ENCODE measurements at regions not wholly inside any gene's neighbourhood (a gene's known extent, or its start where the extent isn't known, plus 50 kb on each side); places are given as distances from the start of the nearest gene placed in this dataset.

DNA sequence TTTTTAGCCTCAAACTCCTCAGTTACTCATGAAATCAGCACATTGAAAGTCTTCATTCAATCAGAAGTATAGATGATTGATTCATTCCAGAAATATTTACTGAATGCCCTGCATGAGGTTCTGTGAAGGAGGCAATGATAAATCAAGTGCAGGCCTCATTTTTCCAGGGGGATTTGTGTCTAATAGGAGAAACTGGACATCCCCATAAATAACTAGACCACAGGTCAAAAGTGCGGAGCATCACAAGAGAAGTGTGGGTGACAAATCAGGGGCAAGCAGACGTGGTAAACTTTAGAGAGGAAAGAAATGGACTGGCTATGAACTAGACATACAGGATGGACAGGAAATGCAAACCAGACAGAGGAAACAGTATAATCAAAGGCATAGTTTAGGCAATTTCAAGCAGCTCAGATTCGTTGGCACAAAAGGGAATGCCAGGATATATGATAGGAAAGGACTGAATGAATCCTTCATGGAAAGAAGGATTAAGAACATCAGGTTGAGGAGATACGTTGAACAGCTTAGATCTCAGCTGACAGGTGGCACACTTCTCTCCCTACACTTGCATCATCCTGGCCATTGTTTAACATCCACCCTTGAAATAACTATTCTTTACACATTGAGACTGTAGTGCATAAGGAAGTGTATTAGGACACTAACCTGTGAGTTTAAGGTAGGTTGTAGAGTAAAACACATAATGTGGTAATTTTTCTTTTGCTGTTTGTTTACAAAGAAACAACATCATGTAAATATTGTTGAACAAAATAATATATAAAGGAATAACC, 69.6 kb upstream of the RASGEF1B start:
- TF ChIP-seq SIN3A (IDR thresholded peaks at IDR 0.05; ENCODE audit: borderline replicate concordance, insufficient read depth, low read length) (no peak), POLR2AphosphoS5 (IDR thresholded peaks at IDR 0.05; ENCODE audit: low read depth, low read length) (no peak), TAF1 (IDR thresholded peaks at IDR 0.05; ENCODE audit: borderline replicate concordance, insufficient read depth, low read length) (no peak), FOXP2 (optimal IDR thresholded peaks at IDR 0.05; ENCODE audit: borderline replicate concordance, extremely low read depth, extremely low read length, insufficient read depth) (no peak)
- TF ChIP-seq, protein P1, sequence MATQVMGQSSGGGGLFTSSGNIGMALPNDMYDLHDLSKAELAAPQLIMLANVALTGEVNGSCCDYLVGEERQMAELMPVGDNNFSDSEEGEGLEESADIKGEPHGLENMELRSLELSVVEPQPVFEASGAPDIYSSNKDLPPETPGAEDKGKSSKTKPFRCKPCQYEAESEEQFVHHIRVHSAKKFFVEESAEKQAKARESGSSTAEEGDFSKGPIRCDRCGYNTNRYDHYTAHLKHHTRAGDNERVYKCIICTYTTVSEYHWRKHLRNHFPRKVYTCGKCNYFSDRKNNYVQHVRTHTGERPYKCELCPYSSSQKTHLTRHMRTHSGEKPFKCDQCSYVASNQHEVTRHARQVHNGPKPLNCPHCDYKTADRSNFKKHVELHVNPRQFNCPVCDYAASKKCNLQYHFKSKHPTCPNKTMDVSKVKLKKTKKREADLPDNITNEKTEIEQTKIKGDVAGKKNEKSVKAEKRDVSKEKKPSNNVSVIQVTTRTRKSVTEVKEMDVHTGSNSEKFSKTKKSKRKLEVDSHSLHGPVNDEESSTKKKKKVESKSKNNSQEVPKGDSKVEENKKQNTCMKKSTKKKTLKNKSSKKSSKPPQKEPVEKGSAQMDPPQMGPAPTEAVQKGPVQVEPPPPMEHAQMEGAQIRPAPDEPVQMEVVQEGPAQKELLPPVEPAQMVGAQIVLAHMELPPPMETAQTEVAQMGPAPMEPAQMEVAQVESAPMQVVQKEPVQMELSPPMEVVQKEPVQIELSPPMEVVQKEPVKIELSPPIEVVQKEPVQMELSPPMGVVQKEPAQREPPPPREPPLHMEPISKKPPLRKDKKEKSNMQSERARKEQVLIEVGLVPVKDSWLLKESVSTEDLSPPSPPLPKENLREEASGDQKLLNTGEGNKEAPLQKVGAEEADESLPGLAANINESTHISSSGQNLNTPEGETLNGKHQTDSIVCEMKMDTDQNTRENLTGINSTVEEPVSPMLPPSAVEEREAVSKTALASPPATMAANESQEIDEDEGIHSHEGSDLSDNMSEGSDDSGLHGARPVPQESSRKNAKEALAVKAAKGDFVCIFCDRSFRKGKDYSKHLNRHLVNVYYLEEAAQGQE (IDR thresholded peaks at IDR 0.05; ENCODE audit: insufficient read depth in 1 of 2, low read depth in 2 of 2, low read length in 2 of 2): no peak

DNA sequence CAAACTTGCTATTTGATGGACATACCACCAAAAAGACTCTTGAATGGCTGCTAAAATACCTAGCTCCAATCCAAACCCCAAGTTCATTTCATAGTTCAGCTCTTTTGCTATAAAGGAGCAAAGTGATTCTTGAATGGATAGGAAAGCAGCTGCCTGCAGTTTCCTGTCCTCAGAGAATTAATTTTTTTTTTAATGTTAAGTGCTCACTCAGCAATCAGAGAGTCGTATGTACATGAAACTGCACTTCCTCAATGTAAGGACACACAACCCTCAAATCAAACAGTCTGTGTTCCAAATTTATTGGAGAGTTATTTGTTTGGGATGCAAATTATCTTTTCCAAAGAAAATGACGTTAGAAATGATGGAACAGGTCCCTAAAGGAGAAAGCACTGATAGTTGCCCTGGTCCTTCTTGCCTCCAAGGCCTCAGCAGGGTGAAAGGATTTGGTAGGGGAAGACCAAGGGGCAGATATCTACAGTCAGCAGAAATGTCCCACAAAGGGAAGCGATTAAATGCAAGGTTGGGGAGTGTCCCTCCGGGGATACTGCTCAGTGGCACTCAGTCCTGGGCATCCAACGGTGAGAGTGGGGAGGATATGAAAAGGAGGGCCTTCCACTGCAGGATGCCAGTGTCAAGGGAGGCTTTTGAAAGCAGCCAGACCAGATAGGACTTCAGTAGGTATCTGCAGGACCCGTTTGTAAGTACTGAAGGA, 67.2 kb upstream of the RASGEF1B start:
- TF ChIP-seq TAF1 (IDR thresholded peaks at IDR 0.05; ENCODE audit: borderline replicate concordance, insufficient read depth, low read length) (no peak), POLR2AphosphoS5 (IDR thresholded peaks at IDR 0.05; ENCODE audit: low read depth, low read length) (no peak), FOXP2 (optimal IDR thresholded peaks at IDR 0.05; ENCODE audit: borderline replicate concordance, extremely low read depth, extremely low read length, insufficient read depth) (no peak), SIN3A (IDR thresholded peaks at IDR 0.05; ENCODE audit: borderline replicate concordance, insufficient read depth, low read length) (no peak)
- TF ChIP-seq, protein P1 (IDR thresholded peaks at IDR 0.05; ENCODE audit: insufficient read depth in 1 of 2, low read depth in 2 of 2, low read length in 2 of 2): no peak

DNA sequence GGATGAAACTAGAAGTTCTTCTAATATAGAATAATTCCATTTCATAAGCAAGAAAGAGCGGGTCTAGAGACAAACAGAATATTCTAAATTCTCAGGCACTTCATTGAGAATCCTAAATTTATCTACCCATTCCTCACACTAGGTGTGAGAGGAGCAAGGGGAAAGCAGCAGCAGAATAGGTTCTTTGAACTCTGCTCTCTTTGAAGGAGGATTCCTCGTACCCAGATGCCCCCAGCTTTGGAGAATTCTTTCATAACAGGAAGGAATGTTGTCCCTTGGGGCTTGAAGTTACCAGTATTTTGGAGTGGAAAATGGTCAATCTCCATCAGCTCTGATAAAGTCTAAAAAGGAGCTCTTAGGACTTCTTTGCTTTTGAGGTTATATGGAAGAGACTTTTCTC, 59.7 kb upstream of the RASGEF1B start:
- no peak for TF ChIP-seq TAF1 (IDR thresholded peaks at IDR 0.05; ENCODE audit: borderline replicate concordance, insufficient read depth, low read length)
- TF ChIP-seq, protein P1 (IDR thresholded peaks at IDR 0.05; ENCODE audit: insufficient read depth in 1 of 2, low read depth in 2 of 2, low read length in 2 of 2): no peak
- no peak for TF ChIP-seq SIN3A (IDR thresholded peaks at IDR 0.05; ENCODE audit: borderline replicate concordance, insufficient read depth, low read length)
- TF ChIP-seq FOXP2 (optimal IDR thresholded peaks at IDR 0.05; ENCODE audit: borderline replicate concordance, extremely low read depth, extremely low read length, insufficient read depth): no peak
- TF ChIP-seq POLR2AphosphoS5 (IDR thresholded peaks at IDR 0.05; ENCODE audit: low read depth, low read length): no peak

DNA sequence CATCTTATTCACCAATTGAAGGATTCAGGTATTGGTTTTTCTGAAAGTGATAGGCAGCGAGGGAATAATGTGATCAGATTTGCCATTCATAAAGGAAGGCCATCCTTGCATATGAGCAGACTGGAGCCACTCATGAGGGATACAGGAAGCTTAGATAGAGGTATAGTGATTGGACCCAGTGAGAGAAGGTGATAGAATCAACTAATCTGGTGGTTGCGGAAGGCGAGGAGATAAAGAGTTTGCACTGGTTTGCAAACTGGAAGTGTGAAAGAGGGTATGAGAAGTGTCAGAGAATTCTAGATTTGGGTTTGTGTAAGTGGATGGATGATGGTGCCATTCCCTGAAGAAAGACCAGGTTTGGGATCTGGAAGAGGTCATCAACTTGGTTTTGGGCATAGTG, 57.3 kb upstream of the RASGEF1B start:
- TF ChIP-seq TAF1 (IDR thresholded peaks at IDR 0.05; ENCODE audit: borderline replicate concordance, insufficient read depth, low read length) (no peak), POLR2AphosphoS5 (IDR thresholded peaks at IDR 0.05; ENCODE audit: low read depth, low read length) (no peak), SIN3A (IDR thresholded peaks at IDR 0.05; ENCODE audit: borderline replicate concordance, insufficient read depth, low read length) (no peak), FOXP2 (optimal IDR thresholded peaks at IDR 0.05; ENCODE audit: borderline replicate concordance, extremely low read depth, extremely low read length, insufficient read depth) (no peak)
- TF ChIP-seq, protein P1 (IDR thresholded peaks at IDR 0.05; ENCODE audit: insufficient read depth in 1 of 2, low read depth in 2 of 2, low read length in 2 of 2): no peak
